Endothelial cell of umbilical vein (primary cell): ENCODE measurements at regions not wholly inside any gene's neighbourhood (a gene's known extent, or its start where the extent isn't known, plus 50 kb on each side); places are given as distances from the start of the nearest gene placed in this dataset.

Experiments used
- BruUV-seq: library from RNA; stranded (reverse); fragments of 400-500 nt; replicated peaks from 2 replicates; lab custom pipeline; 2021; lab: Mats Ljungman, UMichigan
- CTCF ChIA-PET: fragments of 300-600, 350-600 bp; sonication (Branson Sonifier 250); formaldehyde crosslinking; loops from one replicate; lab custom pipeline; 2021; ENCODE audit warnings: antibody characterized with exemption, inconsistent platforms; lab: Charles Lee
- POLR2A ChIA-PET: fragments of 300-600, 350-600 bp; sonication (Branson Sonifier 250); formaldehyde crosslinking; loops from one replicate; lab custom pipeline; 2021; ENCODE audit warnings: antibody characterized with exemption, inconsistent platforms; lab: Charles Lee
- DNase-seq: peaks from one replicate; pipeline ENCODE4 v3.0.0-alpha.2; 2011; ENCODE audit warnings: low read depth, low spot score
- FAIRE-seq: peaks from 2 replicates; lab custom pipeline; 2011; peaks lifted over from hg19 to GRCh38; lab: Jason Lieb, UNC
- H2AFZ ChIP-seq: 2 replicates; pipeline ENCODE4 v1.6.0; 2012; ENCODE audit warnings: low read depth, low read length, control low read depth, inconsistent platforms
- H3K27ac ChIP-seq: 2 replicates; pipeline ENCODE4 v1.5.1; 2011; ENCODE audit warnings: low read depth, mild to moderate bottlenecking, control low read depth, low read length, moderate library complexity; ENCODE audit not compliant: insufficient read depth
- H3K27me3 ChIP-seq, 2 experiments: 2 replicates each; pipeline versions ENCODE4 v1.6.0 to v1.6.1; 2011; ENCODE audit warnings: low read length in 2 of 2, mixed read lengths in 1 of 2; ENCODE audit not compliant: control insufficient read depth in 2 of 2, insufficient read depth in 2 of 2
- H3K36me3 ChIP-seq, 2 experiments: 2 replicates in 1 of 2; 3 replicates in 1 of 2; pipeline ENCODE4 v1.5.1; 2011; ENCODE audit warnings: low read length in 2 of 2, mild to moderate bottlenecking in 1 of 2, moderate library complexity in 1 of 2; ENCODE audit not compliant: control insufficient read depth in 2 of 2, insufficient read depth in 2 of 2; ENCODE audit errors: extremely low read depth in 1 of 2
- H3K4me1 ChIP-seq: 3 replicates; pipeline ENCODE4 v1.5.1; 2011; ENCODE audit warnings: mild to moderate bottlenecking, low read length; ENCODE audit not compliant: control insufficient read depth, insufficient read depth; ENCODE audit errors: extremely low read depth
- H3K4me2 ChIP-seq: 2 replicates; pipeline ENCODE4 v1.6.1; 2011; ENCODE audit warnings: low read length, control low read depth, mixed read lengths; ENCODE audit not compliant: insufficient read depth
- H3K4me3 ChIP-seq, 3 experiments: fragments of 200-600 bp in 1 of 3; sonication (generic), shearing (Covaris generic) in 1 of 3; replicated peaks in 1 of 3; 2 replicates each; pipeline ENCODE4 v1.5.1; 2011 to 2016; ENCODE audit warnings: control low read depth in 3 of 3, low read length in 3 of 3, mild to moderate bottlenecking in 2 of 3, inconsistent platforms in 1 of 3, low read depth in 1 of 3, moderate library complexity in 1 of 3; ENCODE audit not compliant: insufficient read depth in 1 of 3
- H3K79me2 ChIP-seq: 2 replicates; pipeline ENCODE4 v1.6.0; 2012; ENCODE audit warnings: low read length, inconsistent platforms; ENCODE audit not compliant: control insufficient read depth, insufficient read depth
- H3K9ac ChIP-seq: replicated peaks from 2 replicates; pipeline ENCODE3; 2011; ENCODE audit warnings: low read length, control low read depth; ENCODE audit not compliant: insufficient read depth; ENCODE audit errors: extremely low read depth
- H3K9me1 ChIP-seq: replicated peaks from 3 replicates; pipeline ENCODE4 v1.6.0; 2011; ENCODE audit warnings: mild to moderate bottlenecking, low read length; ENCODE audit not compliant: control insufficient read depth, insufficient read depth; ENCODE audit errors: extremely low read depth
- H3K9me3 ChIP-seq: replicated peaks from 2 replicates; pipeline ENCODE4 v1.5.1; 2012; ENCODE audit warnings: low read length, inconsistent platforms; ENCODE audit not compliant: control insufficient read depth, insufficient read depth
- H4K20me1 ChIP-seq: replicated peaks from 2 replicates; pipeline ENCODE3; 2011; ENCODE audit warnings: mild to moderate bottlenecking, low read length; ENCODE audit not compliant: control insufficient read depth, insufficient read depth; ENCODE audit errors: extremely low read depth
- EZH2 ChIP-seq: IDR thresholded peaks from 2 replicates; pipeline ENCODE4 v1.6.1; 2012; ENCODE audit warnings: borderline replicate concordance, low read depth, mild to moderate bottlenecking, moderate library complexity, low read length, inconsistent platforms; ENCODE audit not compliant: severe bottlenecking
- FOS ChIP-seq: IDR thresholded peaks from 2 replicates; pipeline ENCODE4 v1.6.1; 2011; ENCODE audit warnings: mild to moderate bottlenecking, low read length, moderate library complexity, borderline replicate concordance; ENCODE audit not compliant: insufficient read depth
- GATA2 ChIP-seq: IDR thresholded peaks from 2 replicates; pipeline ENCODE4 v1.7.0; 2011; ENCODE audit warnings: low read depth, mild to moderate bottlenecking, moderate library complexity, mixed read lengths, low read length; ENCODE audit not compliant: insufficient read length, insufficient read depth
- JUN ChIP-seq: IDR thresholded peaks from 2 replicates; pipeline ENCODE4 v1.6.1; 2011; ENCODE audit warnings: borderline replicate concordance, low read depth; ENCODE audit not compliant: insufficient read length, insufficient read depth
- MYC ChIP-seq: IDR thresholded peaks from one replicate; pipeline ENCODE4 v1.6.1; 2011; ENCODE audit warnings: mild to moderate bottlenecking, low read depth, low read length
- POLR2A ChIP-seq: IDR thresholded peaks from 2 replicates; pipeline ENCODE4 v1.6.1; 2012; ENCODE audit warnings: low read depth, mild to moderate bottlenecking, control low read depth, low read length
- POLR2AphosphoS5 ChIP-seq: IDR thresholded peaks from 2 replicates; pipeline ENCODE4 v1.6.1; 2012; ENCODE audit warnings: low read depth, mild to moderate bottlenecking, control low read depth, low read length, moderate library complexity; ENCODE audit not compliant: insufficient read depth
- dilution Hi-C: fragments of 300-500 bp; cut with MboI; formaldehyde crosslinking; loops from one replicate; pipeline ENCODE4 v1.15.0; 2019; ENCODE audit warnings: low sequenced_read_pairs; ENCODE audit not compliant: extremely low pct_ligation_motif_present
- intact Hi-C: fragments of 100-400 bp; cut with micrococcal nuclease; formaldehyde crosslinking; loops from one replicate; pipeline ENCODE4 v1.10.0; 2022

DNA sequence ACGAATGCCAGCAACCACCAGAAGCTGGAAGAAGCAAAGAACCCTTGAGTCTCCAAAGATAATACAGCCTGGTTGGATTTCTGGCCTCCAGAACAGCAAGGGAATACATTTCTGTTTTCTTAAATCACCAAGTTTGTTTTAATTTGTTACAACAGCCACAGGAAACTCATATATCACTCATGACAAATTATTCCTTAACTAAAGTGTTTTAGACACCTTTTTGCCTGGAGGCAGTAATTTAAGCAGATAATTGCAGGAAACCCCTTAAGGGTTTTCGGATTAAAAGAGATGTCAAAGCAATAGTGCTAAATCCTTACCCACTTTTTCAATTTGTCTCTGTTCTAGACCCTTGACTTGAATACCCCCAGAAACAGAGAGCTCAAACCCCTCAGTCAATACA lies 1050.0 kb downstream of the EPHA7 start:
- no peak overlapping the region for H3K27ac ChIP-seq
- H3K9me1 ChIP-seq = no peaks in the 10 kb centered on the region
- no peak overlapping the region for H3K4me3 ChIP-seq
- no peak overlapping the region for H2AFZ ChIP-seq
- H3K9me3 ChIP-seq = no peaks in the 10 kb centered on the region
- H3K79me2 ChIP-seq = no peaks in the 10 kb centered on the region
- dilution Hi-C loops = no loop called here
- H4K20me1 ChIP-seq = no peaks in the 10 kb centered on the region
- BruUV-seq = no TSS peak
- TF ChIP-seq MYC (no peak), EZH2 (no peak), POLR2AphosphoS5 (no peak), POLR2A (no peak)
- POLR2A ChIA-PET = no interaction called here
- H3K9ac ChIP-seq = no peak overlapping the region
- H3K4me1 ChIP-seq = no peaks in the 10 kb centered on the region
- intact Hi-C loops = no loop called here
- CTCF ChIA-PET = no interaction called here
- H3K36me3 ChIP-seq = no peaks in the 10 kb centered on the region
- no peak for DNase-seq
- no peak overlapping the region for H3K4me2 ChIP-seq
- H3K27me3 ChIP-seq = no peaks in the 10 kb centered on the region
- no peak for FAIRE-seq

GRCh38 chr6:92364948-92365541 lies 1054.3 kb downstream of the EPHA7 start:
- H3K4me3 ChIP-seq = no peak overlapping the region
- ChIA-PET POLR2A (no interaction called here), CTCF (interaction anchor here (1.3 kb wide), 1 partner anchor 10 kb away, joined by 5 read pairs; no protein-coding TSS in a partner anchor)
- dilution Hi-C loops = no loop called here
- H3K27ac ChIP-seq = no peak overlapping the region
- H4K20me1 ChIP-seq = no peaks in the 10 kb centered on the region
- H3K79me2 ChIP-seq = no peaks in the 10 kb centered on the region
- BruUV-seq = no TSS peak
- no peaks in the 10 kb centered on the region for H3K9me1 ChIP-seq
- TF ChIP-seq POLR2A (no peak), FOS (no peak), JUN (no peak), GATA2 (no peak), MYC (no peak), POLR2AphosphoS5 (no peak)
- no peaks in the 10 kb centered on the region for H3K9me3 ChIP-seq
- intact Hi-C loops = no loop called here
- H3K9ac ChIP-seq = no peak overlapping the region
- no peak for FAIRE-seq
- no peaks in the 10 kb centered on the region for H3K36me3 ChIP-seq
- no peaks in the 10 kb centered on the region for H3K27me3 ChIP-seq
- no peaks in the 10 kb centered on the region for H3K4me1 ChIP-seq
- H3K4me2 ChIP-seq = no peak overlapping the region
- DNase-seq = no peak
- no peak overlapping the region for H2AFZ ChIP-seq
